ENCODE measurements at regions not wholly inside any gene's neighbourhood (a gene's known extent, or its start where the extent isn't known, plus 50 kb on each side); places are given as distances from the start of the nearest gene placed in this dataset.

GRCh38 chrY:3041985-3042384, 106.8 kb downstream of the ZFY start:
- no peak for TF ChIP-seq EP300 (IDR thresholded peaks at IDR 0.05)
- no peak for TF ChIP-seq CTCF (IDR thresholded peaks at IDR 0.05)
- no peak for TF ChIP-seq POLR2A (IDR thresholded peaks at IDR 0.05)

Data from suprapubic skin (tissue), 3 donors.